ENCODE measurements at regions not wholly inside any gene's neighbourhood (a gene's known extent, or its start where the extent isn't known, plus 50 kb on each side); places are given as distances from the start of the nearest gene placed in this dataset.
"Not testable (repeated sequence)": the region's sequence is repeated elsewhere in the genome, so short reads cannot be mapped to it uniquely, and the experiment has no call there.

DNA sequence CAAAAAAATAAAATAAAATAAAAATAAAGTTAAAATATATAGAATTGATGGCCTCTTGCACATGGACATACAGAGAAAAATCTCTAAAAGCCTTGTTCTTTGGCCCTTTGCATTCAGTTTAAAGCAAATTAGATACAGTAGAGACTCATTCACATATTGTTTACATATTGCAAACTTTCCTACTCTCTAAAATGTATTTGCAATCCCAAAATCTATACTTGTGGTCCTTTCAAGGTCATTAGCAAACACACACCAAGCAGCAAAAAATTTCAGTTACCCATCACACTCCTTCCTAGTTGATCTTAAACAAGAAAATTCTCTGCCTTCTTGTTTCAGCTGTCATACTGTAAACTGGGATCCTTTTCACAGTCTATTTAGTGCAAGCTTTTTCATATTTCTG is 61.0 kb upstream of the SLC44A3 start:
- TF ChIP-seq EZH2 (IDR thresholded peaks at IDR 0.05; ENCODE audit: insufficient read depth, low read length): no peak
- TF ChIP-seq, protein P1, sequence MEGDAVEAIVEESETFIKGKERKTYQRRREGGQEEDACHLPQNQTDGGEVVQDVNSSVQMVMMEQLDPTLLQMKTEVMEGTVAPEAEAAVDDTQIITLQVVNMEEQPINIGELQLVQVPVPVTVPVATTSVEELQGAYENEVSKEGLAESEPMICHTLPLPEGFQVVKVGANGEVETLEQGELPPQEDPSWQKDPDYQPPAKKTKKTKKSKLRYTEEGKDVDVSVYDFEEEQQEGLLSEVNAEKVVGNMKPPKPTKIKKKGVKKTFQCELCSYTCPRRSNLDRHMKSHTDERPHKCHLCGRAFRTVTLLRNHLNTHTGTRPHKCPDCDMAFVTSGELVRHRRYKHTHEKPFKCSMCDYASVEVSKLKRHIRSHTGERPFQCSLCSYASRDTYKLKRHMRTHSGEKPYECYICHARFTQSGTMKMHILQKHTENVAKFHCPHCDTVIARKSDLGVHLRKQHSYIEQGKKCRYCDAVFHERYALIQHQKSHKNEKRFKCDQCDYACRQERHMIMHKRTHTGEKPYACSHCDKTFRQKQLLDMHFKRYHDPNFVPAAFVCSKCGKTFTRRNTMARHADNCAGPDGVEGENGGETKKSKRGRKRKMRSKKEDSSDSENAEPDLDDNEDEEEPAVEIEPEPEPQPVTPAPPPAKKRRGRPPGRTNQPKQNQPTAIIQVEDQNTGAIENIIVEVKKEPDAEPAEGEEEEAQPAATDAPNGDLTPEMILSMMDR (IDR thresholded peaks at IDR 0.05; ENCODE audit: insufficient read depth, low read depth, low read length): no peak
- FAIRE-seq (no peak), DNase-seq (ENCODE audit: low read depth) (no peak)
- Histone ChIP-seq H2AFZ (ENCODE audit: low read depth, low read length) (no peak overlapping the region), H3K27ac (ENCODE audit: low read depth, low read length) (no peak overlapping the region), H3K4me1 (ENCODE audit: insufficient read depth, low read length) (peaks cover 27% of the 10 kb centered on the region), H3K4me3 (ENCODE audit: insufficient read depth, low read depth, low read length) (no peak overlapping the region), H3K9ac (ENCODE audit: low read length) (no peak overlapping the region), H3K9me3 (ENCODE audit: insufficient read depth, low read depth, low read length) (no peaks in the 10 kb centered on the region), H4K20me1 (ENCODE audit: insufficient read depth, low read length) (no peaks in the 10 kb centered on the region), H3K36me3 (ENCODE audit: insufficient read depth, low read length) (no peaks in the 10 kb centered on the region), H3K4me2 (ENCODE audit: low read length) (no peak overlapping the region), H3K79me2 (ENCODE audit: insufficient read depth, low read length) (no peaks in the 10 kb centered on the region), H3K27me3 (ENCODE audit: insufficient read depth, low read length) (no peaks in the 10 kb centered on the region)
- Mint-ChIP-seq H3K27me3 (ENCODE audit: low read depth, unreplicated experiment) (no peaks in the 10 kb centered on the region), H3K4me3 (ENCODE audit: unreplicated experiment) (no peak overlapping the region), H3K4me1 (ENCODE audit: low read depth, unreplicated experiment) (peaks cover 11% of the 10 kb centered on the region), H3K36me3 (ENCODE audit: low read depth, unreplicated experiment) (peaks cover 3% of the 10 kb centered on the region), H3K27ac (ENCODE audit: unreplicated experiment) (no peak overlapping the region), H3K9me3 (ENCODE audit: unreplicated experiment) (peaks cover 7% of the 10 kb centered on the region)

DNA sequence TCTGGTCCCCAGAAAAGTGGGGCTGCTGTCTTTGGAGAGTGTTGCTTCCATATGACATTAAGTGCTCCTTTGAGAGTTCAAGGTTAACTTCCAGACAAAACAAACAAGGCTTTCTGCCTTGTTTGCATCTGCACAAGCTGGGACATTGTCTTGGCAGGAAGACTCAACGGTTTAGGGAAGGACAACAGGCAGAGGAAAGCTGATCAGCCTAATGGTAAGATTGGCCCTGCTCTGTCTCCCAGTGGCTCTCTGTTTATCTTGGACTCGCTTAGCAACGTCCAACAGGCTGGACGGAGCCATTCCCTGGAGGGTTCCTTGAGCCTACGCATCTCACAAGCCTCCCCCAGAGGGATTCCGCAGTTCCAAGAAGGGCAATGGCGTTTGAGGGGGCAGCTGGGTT is 62.2 kb upstream of the SLC44A3 start:
- H3K4me3 Mint-ChIP-seq (ENCODE audit: unreplicated experiment): no peak overlapping the region
- FAIRE-seq: no peak
- Histone ChIP-seq H3K4me3 (ENCODE audit: insufficient read depth, low read depth, low read length) (no peak overlapping the region), H3K4me1 (ENCODE audit: insufficient read depth, low read length) (peaks cover 38% of the 10 kb centered on the region), H3K27ac (ENCODE audit: low read depth, low read length) (no peak overlapping the region), H3K27me3 (ENCODE audit: insufficient read depth, low read length) (no peaks in the 10 kb centered on the region), H3K79me2 (ENCODE audit: insufficient read depth, low read length) (no peaks in the 10 kb centered on the region), H3K36me3 (ENCODE audit: insufficient read depth, low read length) (no peaks in the 10 kb centered on the region), H2AFZ (ENCODE audit: low read depth, low read length) (peak overlapping the region; percentile 61), H3K9me3 (ENCODE audit: insufficient read depth, low read depth, low read length) (no peaks in the 10 kb centered on the region), H4K20me1 (ENCODE audit: insufficient read depth, low read length) (no peaks in the 10 kb centered on the region), H3K4me2 (ENCODE audit: low read length) (peak overlapping the region; percentile 13), H3K9ac (ENCODE audit: low read length) (no peak overlapping the region)
- no peaks in the 10 kb centered on the region for H3K27me3 Mint-ChIP-seq (ENCODE audit: low read depth, unreplicated experiment)
- peaks cover 20% of the 10 kb centered on the region for H3K4me1 Mint-ChIP-seq (ENCODE audit: low read depth, unreplicated experiment)
- no peak for DNase-seq (ENCODE audit: low read depth)
- H3K9me3 Mint-ChIP-seq (ENCODE audit: unreplicated experiment): peaks cover 6% of the 10 kb centered on the region
- TF ChIP-seq EZH2 (IDR thresholded peaks at IDR 0.05; ENCODE audit: insufficient read depth, low read length): no peak
- TF ChIP-seq, protein P1 (IDR thresholded peaks at IDR 0.05; ENCODE audit: insufficient read depth, low read depth, low read length): no peak
- H3K27ac Mint-ChIP-seq (ENCODE audit: unreplicated experiment): no peak overlapping the region
- H3K36me3 Mint-ChIP-seq (ENCODE audit: low read depth, unreplicated experiment): peaks cover 3% of the 10 kb centered on the region

DNA sequence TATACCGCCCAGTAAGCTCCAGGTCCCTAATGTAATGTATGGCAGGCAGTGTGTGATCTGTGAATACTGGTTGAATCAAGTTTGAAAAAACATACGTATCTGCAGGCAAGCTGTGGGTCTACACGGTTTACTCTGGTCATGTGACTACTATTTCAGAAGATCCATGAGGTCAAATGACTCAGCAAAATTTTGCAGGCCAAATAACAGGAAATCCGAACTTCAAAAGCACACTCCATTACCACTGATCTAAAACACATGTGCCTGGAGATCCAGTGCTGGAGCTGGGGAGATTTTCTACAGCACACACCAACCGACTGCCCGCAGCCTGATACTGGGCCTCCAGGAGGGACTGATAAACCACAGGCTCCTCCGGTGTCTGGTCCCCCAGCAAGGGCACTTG is 64.5 kb upstream of the SLC44A3 start:
- H3K4me3 Mint-ChIP-seq (ENCODE audit: unreplicated experiment): no peak overlapping the region

DNA sequence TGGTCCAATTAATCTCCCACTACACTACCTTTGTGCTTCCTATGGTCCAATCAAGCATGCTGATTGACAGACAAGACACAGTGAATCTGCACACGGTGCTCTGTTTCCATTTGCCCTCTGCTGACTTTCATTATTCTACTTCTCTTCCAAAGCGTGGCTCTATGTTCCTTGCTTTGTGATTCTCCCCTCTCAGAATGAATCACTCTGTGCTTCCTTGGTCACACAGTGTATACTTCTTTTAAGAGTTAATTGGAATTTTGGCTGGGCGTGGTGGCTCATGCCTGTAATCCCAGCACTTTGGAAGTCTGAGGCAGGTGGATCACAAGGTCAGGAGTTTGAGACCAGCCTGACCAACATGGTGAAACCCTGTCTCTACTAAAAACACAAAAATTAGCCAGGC is 65.1 kb upstream of the SLC44A3 start:
- not testable (repeated sequence) for H3K9me3 Mint-ChIP-seq (ENCODE audit: unreplicated experiment); H3K79me2 ChIP-seq (ENCODE audit: insufficient read depth, low read length)

More for the DNA sequence above, 64.5 kb upstream of the SLC44A3 start:
- Mint-ChIP-seq H3K9me3 (ENCODE audit: unreplicated experiment) (peaks cover 8% of the 10 kb centered on the region), H3K36me3 (ENCODE audit: low read depth, unreplicated experiment) (no peaks in the 10 kb centered on the region), H3K27me3 (ENCODE audit: low read depth, unreplicated experiment) (no peaks in the 10 kb centered on the region), H3K27ac (ENCODE audit: unreplicated experiment) (peak overlapping the region; percentile 3), H3K4me1 (ENCODE audit: low read depth, unreplicated experiment) (peaks cover 20% of the 10 kb centered on the region)
- Histone ChIP-seq H3K4me2 (ENCODE audit: low read length) (peak overlapping the region; percentile 36), H2AFZ (ENCODE audit: low read depth, low read length) (no peak overlapping the region), H3K9ac (ENCODE audit: low read length) (no peak overlapping the region), H3K27me3 (ENCODE audit: insufficient read depth, low read length) (no peaks in the 10 kb centered on the region), H3K36me3 (ENCODE audit: insufficient read depth, low read length) (no peaks in the 10 kb centered on the region), H4K20me1 (ENCODE audit: insufficient read depth, low read length) (no peaks in the 10 kb centered on the region), H3K4me1 (ENCODE audit: insufficient read depth, low read length) (peaks cover 38% of the 10 kb centered on the region), H3K79me2 (ENCODE audit: insufficient read depth, low read length) (no peaks in the 10 kb centered on the region), H3K4me3 (ENCODE audit: insufficient read depth, low read depth, low read length) (no peak overlapping the region), H3K27ac (ENCODE audit: low read depth, low read length) (peak overlapping the region; percentile 54), H3K9me3 (ENCODE audit: insufficient read depth, low read depth, low read length) (no peaks in the 10 kb centered on the region)
- no peak for TF ChIP-seq EZH2 (IDR thresholded peaks at IDR 0.05; ENCODE audit: insufficient read depth, low read length)
- TF ChIP-seq, protein P1 (IDR thresholded peaks at IDR 0.05; ENCODE audit: insufficient read depth, low read depth, low read length): no peak
- DNase-seq (ENCODE audit: low read depth): peak; percentile 97
- FAIRE-seq: peak; percentile 78

More for the DNA sequence above, 65.1 kb upstream of the SLC44A3 start:
- H3K4me3 ChIP-seq (ENCODE audit: insufficient read depth, low read depth, low read length); H3K27me3 ChIP-seq (ENCODE audit: insufficient read depth, low read length); H3K36me3 Mint-ChIP-seq (ENCODE audit: low read depth, unreplicated experiment); H3K36me3 ChIP-seq (ENCODE audit: insufficient read depth, low read length); DNase-seq (ENCODE audit: low read depth); FAIRE-seq; H4K20me1 ChIP-seq (ENCODE audit: insufficient read depth, low read length); H3K27ac Mint-ChIP-seq (ENCODE audit: unreplicated experiment); H3K9ac ChIP-seq (ENCODE audit: low read length); H3K4me3 Mint-ChIP-seq (ENCODE audit: unreplicated experiment); H3K27me3 Mint-ChIP-seq (ENCODE audit: low read depth, unreplicated experiment); H3K9me3 ChIP-seq (ENCODE audit: insufficient read depth, low read depth, low read length): not testable (repeated sequence)
- peaks cover 20% of the 10 kb centered on the region for H3K4me1 Mint-ChIP-seq (ENCODE audit: low read depth, unreplicated experiment)
- Histone ChIP-seq H3K4me1 (ENCODE audit: insufficient read depth, low read length) (peaks cover 38% of the 10 kb centered on the region), H2AFZ (ENCODE audit: low read depth, low read length) (peak overlapping the region; percentile 13), H3K27ac (ENCODE audit: low read depth, low read length) (peak overlapping the region; percentile 1), H3K4me2 (ENCODE audit: low read length) (peak overlapping the region; percentile 44)
